Loucy (cell line): ENCODE measurements at regions not wholly inside any gene's neighbourhood (a gene's known extent, or its start where the extent isn't known, plus 50 kb on each side); places are given as distances from the start of the nearest gene placed in this dataset.
"Not testable (repeated sequence)": the region's sequence is repeated elsewhere in the genome, so short reads cannot be mapped to it uniquely, and the experiment has no call there.

Experiments
- H2AFZ ChIP-seq: fragments of 200-600 bp; sonication (generic); 2 replicates; pipeline ENCODE4 v1.6.0; 2016; ENCODE audit warnings: antibody characterized with exemption, mild to moderate bottlenecking, low read length, moderate library complexity
- H3F3A ChIP-seq: fragments of 200-600 bp; 2 replicates; pipeline ENCODE4 v1.6.0; 2016; ENCODE audit warnings: antibody characterized with exemption, low read depth, mild to moderate bottlenecking
- H3K27me3 ChIP-seq: fragments of 200-600 bp; sonication (generic); 2 replicates; pipeline ENCODE4 v1.6.1; 2014; ENCODE audit warnings: low read length, mild to moderate bottlenecking; ENCODE audit not compliant: insufficient read depth, poor library complexity, severe bottlenecking
- H3K36me3 ChIP-seq: fragments of 200-600 bp; sonication (generic); 2 replicates; pipeline ENCODE4 v1.6.1; 2016; ENCODE audit warnings: low read length; ENCODE audit not compliant: insufficient read depth
- H3K4me1 ChIP-seq: fragments of 200-600 bp; sonication (generic); 2 replicates; pipeline ENCODE4 v1.5.1; 2014; ENCODE audit warnings: low read length, mild to moderate bottlenecking; ENCODE audit not compliant: insufficient read depth, poor library complexity, severe bottlenecking
- H3K4me2 ChIP-seq: fragments of 200-600 bp; sonication (generic); 2 replicates; pipeline ENCODE4 v1.6.0; 2014; ENCODE audit warnings: antibody characterized with exemption, low read length, low read depth, mild to moderate bottlenecking; ENCODE audit not compliant: poor library complexity, severe bottlenecking
- H3K4me3 ChIP-seq: fragments of 200-600 bp; sonication (generic); 2 replicates; pipeline ENCODE4 v1.5.1; 2014; ENCODE audit warnings: low read length, mild to moderate bottlenecking, mixed read lengths; ENCODE audit not compliant: poor library complexity, severe bottlenecking
- H3K79me2 ChIP-seq: fragments of 200-600 bp; sonication (generic); 2 replicates; pipeline ENCODE4 v1.6.1; 2014; ENCODE audit warnings: low read length; ENCODE audit not compliant: insufficient read depth
- H3K9ac ChIP-seq: fragments of 200-600 bp; sonication (generic); 2 replicates; pipeline ENCODE4 v1.6.0; 2014; ENCODE audit warnings: mild to moderate bottlenecking, low read depth, low read length, moderate library complexity; ENCODE audit not compliant: poor library complexity, severe bottlenecking
- H3K9me2 ChIP-seq: fragments of 200-600 bp; sonication (generic); replicated peaks from 2 replicates; pipeline ENCODE4 v1.6.1; 2016; ENCODE audit warnings: low read depth, low read length, mixed read lengths
- H3K9me3 ChIP-seq: fragments of 200-600 bp; sonication (generic); 2 replicates; pipeline ENCODE4 v1.6.1; 2014; ENCODE audit warnings: mild to moderate bottlenecking, antibody characterized with exemption, low read length, low read depth; ENCODE audit not compliant: insufficient read depth
- H4K20me1 ChIP-seq: fragments of 200-600 bp; sonication (generic); 2 replicates; pipeline ENCODE4 v1.6.0; 2014; ENCODE audit warnings: antibody characterized with exemption, low read length, mild to moderate bottlenecking; ENCODE audit not compliant: insufficient read depth, poor library complexity, severe bottlenecking
- EZH2phosphoT487 ChIP-seq: fragments of 200-600 bp; IDR thresholded peaks from 2 replicates; pipeline ENCODE4 v1.6.1; 2018; ENCODE audit warnings: antibody characterized with exemption, mild to moderate bottlenecking, moderate library complexity, borderline replicate concordance
- TF ChIP-seq, protein P1 (sequence below): fragments of 200-600 bp; sonication (generic); conservative IDR thresholded peaks from 2 replicates; pipeline ENCODE4 v1.5.1; 2014; ENCODE audit warnings: mild to moderate bottlenecking, antibody characterized with exemption, low read length

GRCh38 chr7:159335181-159335926, 190.7 kb upstream of the VIPR2 start:
- H3K9me2 ChIP-seq, H3F3A ChIP-seq, H2AFZ ChIP-seq, H3K9ac ChIP-seq, H3K27me3 ChIP-seq, H3K36me3 ChIP-seq, H3K4me2 ChIP-seq, H4K20me1 ChIP-seq, H3K9me3 ChIP-seq, H3K79me2 ChIP-seq, H3K4me1 ChIP-seq, H3K4me3 ChIP-seq: not testable (repeated sequence)

DNA sequence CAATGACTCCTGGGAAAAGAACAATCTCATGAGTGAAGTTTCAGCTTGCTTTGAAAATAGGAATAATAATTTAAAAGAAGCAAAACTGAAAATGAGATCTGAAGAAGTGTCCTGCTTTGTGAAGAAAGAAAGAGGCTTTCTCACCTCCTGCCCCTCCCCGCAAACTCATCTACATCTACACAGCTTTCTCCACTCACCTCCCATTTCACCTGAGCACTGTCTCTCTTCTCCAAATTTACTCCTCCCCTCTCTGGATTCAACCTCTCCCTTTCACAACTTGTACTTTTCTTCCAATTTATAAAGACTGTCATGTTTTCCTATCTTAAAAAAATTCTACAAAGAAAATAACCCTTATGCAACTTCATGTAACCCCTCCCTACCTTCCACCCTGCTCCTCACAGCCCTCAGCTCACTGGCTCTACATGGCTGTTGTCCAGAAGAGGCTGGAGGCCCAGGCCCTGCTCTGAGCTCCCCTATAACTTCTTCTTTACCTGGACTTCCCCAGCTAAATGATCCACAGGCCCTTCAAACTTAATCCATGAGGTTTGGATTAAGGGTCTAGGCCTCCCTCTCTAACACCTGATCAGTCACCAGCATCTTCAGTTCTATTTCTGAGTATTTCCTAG, 188.3 kb upstream of the VIPR2 start:
- not testable (repeated sequence) for H3K4me1 ChIP-seq, H3F3A ChIP-seq, H3K4me3 ChIP-seq, H3K4me2 ChIP-seq, H3K36me3 ChIP-seq, H3K79me2 ChIP-seq, H3K9ac ChIP-seq, H3K9me2 ChIP-seq, H2AFZ ChIP-seq, H3K9me3 ChIP-seq, H3K27me3 ChIP-seq, H4K20me1 ChIP-seq

- H3K4me1 ChIP-seq = no peaks in the 10 kb centered on the region
- H3K4me2 ChIP-seq = no peak overlapping the region
Measured at GRCh38 chr7:159331462-159331861, 186.8 kb upstream of the VIPR2 start.

DNA sequence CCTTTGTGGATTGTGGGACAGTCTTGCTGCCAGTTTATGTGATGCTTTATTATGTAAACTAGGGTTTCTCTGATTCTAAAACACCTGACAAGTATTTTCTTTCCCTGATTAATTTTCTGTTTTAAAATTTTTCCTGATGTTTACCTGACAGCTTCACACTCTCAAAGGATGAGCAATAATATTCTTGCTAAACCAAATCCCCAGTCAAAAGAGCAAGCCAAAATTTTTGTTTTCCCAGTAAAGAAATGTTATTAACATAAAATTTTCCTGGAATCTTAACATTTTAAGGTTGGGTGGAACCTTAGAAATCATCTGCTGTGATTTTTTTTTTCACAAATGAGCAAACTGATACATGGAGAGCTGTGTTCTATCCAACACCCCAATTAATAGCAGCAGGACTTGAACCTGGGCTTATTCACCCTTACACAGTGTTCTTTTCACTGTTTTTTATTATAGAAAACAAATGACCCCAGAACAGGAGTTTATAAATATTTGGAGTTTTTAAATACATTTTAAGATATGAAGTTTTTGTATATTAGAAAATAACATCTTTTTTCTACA, 185.2 kb upstream of the VIPR2 start:
- Histone ChIP-seq H4K20me1 (no peaks in the 10 kb centered on the region), H3K4me2 (no peak overlapping the region), H3K79me2 (no peaks in the 10 kb centered on the region), H2AFZ (no peak overlapping the region), H3K9me3 (peaks cover 28% of the 10 kb centered on the region; the same call in 1 of the 2 replicates), H3K27me3 (no peaks in the 10 kb centered on the region), H3K9ac (no peak overlapping the region), H3K9me2 (no peaks in the 10 kb centered on the region), H3F3A (no peaks in the 10 kb centered on the region), H3K4me1 (no peaks in the 10 kb centered on the region), H3K36me3 (no peaks in the 10 kb centered on the region), H3K4me3 (no peak overlapping the region)
- TF ChIP-seq, protein P1, sequence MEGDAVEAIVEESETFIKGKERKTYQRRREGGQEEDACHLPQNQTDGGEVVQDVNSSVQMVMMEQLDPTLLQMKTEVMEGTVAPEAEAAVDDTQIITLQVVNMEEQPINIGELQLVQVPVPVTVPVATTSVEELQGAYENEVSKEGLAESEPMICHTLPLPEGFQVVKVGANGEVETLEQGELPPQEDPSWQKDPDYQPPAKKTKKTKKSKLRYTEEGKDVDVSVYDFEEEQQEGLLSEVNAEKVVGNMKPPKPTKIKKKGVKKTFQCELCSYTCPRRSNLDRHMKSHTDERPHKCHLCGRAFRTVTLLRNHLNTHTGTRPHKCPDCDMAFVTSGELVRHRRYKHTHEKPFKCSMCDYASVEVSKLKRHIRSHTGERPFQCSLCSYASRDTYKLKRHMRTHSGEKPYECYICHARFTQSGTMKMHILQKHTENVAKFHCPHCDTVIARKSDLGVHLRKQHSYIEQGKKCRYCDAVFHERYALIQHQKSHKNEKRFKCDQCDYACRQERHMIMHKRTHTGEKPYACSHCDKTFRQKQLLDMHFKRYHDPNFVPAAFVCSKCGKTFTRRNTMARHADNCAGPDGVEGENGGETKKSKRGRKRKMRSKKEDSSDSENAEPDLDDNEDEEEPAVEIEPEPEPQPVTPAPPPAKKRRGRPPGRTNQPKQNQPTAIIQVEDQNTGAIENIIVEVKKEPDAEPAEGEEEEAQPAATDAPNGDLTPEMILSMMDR = no peak
- TF ChIP-seq EZH2phosphoT487 = no peak

More at GRCh38 chr7:159331462-159331861, 186.8 kb upstream of the VIPR2 start:
- Histone ChIP-seq H4K20me1 (no peaks in the 10 kb centered on the region), H3K9me2 (no peaks in the 10 kb centered on the region), H2AFZ (no peak overlapping the region), H3K9ac (no peak overlapping the region), H3F3A (no peaks in the 10 kb centered on the region), H3K4me3 (no peak overlapping the region), H3K9me3 (peaks cover 14% of the 10 kb centered on the region; the same call in 1 of the 2 replicates), H3K79me2 (no peaks in the 10 kb centered on the region), H3K27me3 (no peaks in the 10 kb centered on the region), H3K36me3 (no peaks in the 10 kb centered on the region)
- TF ChIP-seq, protein P1 = no peak
- no peak for TF ChIP-seq EZH2phosphoT487
